K562 (cell line): ENCODE measurements at regions not wholly inside any gene's neighbourhood (a gene's known extent, or its start where the extent isn't known, plus 50 kb on each side); places are given as distances from the start of the nearest gene placed in this dataset.

Experiments
- ATAC-seq: fragments of 200-7000 bp; cut with Tn5 transposase; 3 replicates; pipeline ENCODE4 v1.9.1; 2020; ENCODE audit warnings: moderate library complexity
- BruUV-seq: library from RNA; stranded (reverse); fragments of 400-500 nt; replicated peaks from 2 replicates; lab custom pipeline; 2021; lab: Mats Ljungman, UMichigan
- CTCF ChIA-PET: fragments of 300-600 bp; formaldehyde crosslinking; extraction: SDS; loops from one replicate; lab custom pipeline; 2021; ENCODE audit warnings: low intra/inter-chr PET ratio; lab: Yijun Ruan, JAX
- POLR2A ChIA-PET: fragments of 300-600, 350-650 bp; sonication (Branson Sonifier 250); formaldehyde crosslinking; extraction: SDS; loops from one replicate; lab custom pipeline; 2021; ENCODE audit warnings: antibody characterized with exemption, inconsistent platforms; lab: Yijun Ruan, JAX
- DNase-seq, 4 experiments: peaks; one replicate each; pipeline versions ENCODE4 v3.0.0 to v3.0.0-alpha.2; 2011 to 2018; ENCODE audit warnings: low spot score in 3 of 4, mixed read lengths in 3 of 4; ENCODE audit errors: extremely low read depth in 1 of 4
- FAIRE-seq: peaks from 2 replicates; lab custom pipeline; 2011; peaks lifted over from hg19 to GRCh38; lab: Jason Lieb, UNC
- H2AFZ ChIP-seq: 2 replicates; pipeline ENCODE4 v1.6.0; 2011; ENCODE audit warnings: low read depth, low read length, control low read depth, inconsistent platforms
- H3K27ac ChIP-seq: fragments of 200-600 bp; 3 replicates; pipeline ENCODE4 v1.8.0; 2011; ENCODE audit warnings: low read depth, mild to moderate bottlenecking, control low read depth, inconsistent platforms, low read length, moderate library complexity, mixed read lengths; ENCODE audit errors: extremely low read depth
- H3K27me3 ChIP-seq, 2 experiments: fragments of 300-600 bp in 1 of 2; 2 replicates in 1 of 2; 3 replicates in 1 of 2; pipeline versions ENCODE4 v1.6.0 to v1.8.0; 2011; ENCODE audit warnings: inconsistent platforms in 2 of 2, low read length in 2 of 2, mild to moderate bottlenecking in 1 of 2, mixed read lengths in 1 of 2, moderate library complexity in 1 of 2; ENCODE audit not compliant: control insufficient read depth in 2 of 2, insufficient read depth in 2 of 2
- H3K36me3 ChIP-seq: fragments of 300-600 bp; 3 replicates; pipeline ENCODE4 v1.8.0; 2011; ENCODE audit warnings: mild to moderate bottlenecking, low read length, inconsistent platforms; ENCODE audit not compliant: control insufficient read depth, insufficient read depth
- H3K4me1 ChIP-seq, 2 experiments: fragments of 200-600 bp in 1 of 2; replicated peaks in 1 of 2; 2 replicates in 1 of 2; 3 replicates in 1 of 2; pipeline versions ENCODE4 v1.5.1 to v1.8.0; 2011; ENCODE audit warnings: inconsistent platforms in 2 of 2, low read length in 2 of 2, mild to moderate bottlenecking in 1 of 2, mixed read lengths in 1 of 2, moderate library complexity in 1 of 2; ENCODE audit not compliant: control insufficient read depth in 2 of 2, insufficient read depth in 2 of 2
- H3K4me2 ChIP-seq: 2 replicates; pipeline ENCODE4 v1.6.1; 2011; ENCODE audit warnings: low read length, control low read depth, inconsistent platforms, mixed read lengths; ENCODE audit not compliant: insufficient read depth
- H3K4me3 ChIP-seq: fragments of 200-600 bp; sonication (generic), shearing (Covaris generic); 2 replicates; pipeline ENCODE4 v1.5.1; 2016; ENCODE audit warnings: control low read depth, inconsistent platforms
- H3K79me2 ChIP-seq: fragments of 200-600 bp; 3 replicates; pipeline ENCODE4 v1.8.0; 2011; ENCODE audit warnings: low read length, inconsistent platforms; ENCODE audit not compliant: control insufficient read depth, insufficient read depth
- H3K9ac ChIP-seq, 2 experiments: 2 replicates each; pipeline versions ENCODE4 v1.6.0 to v1.6.1; 2011; ENCODE audit warnings: low read depth in 2 of 2, low read length in 2 of 2, control low read depth in 1 of 2, inconsistent platforms in 1 of 2, mild to moderate bottlenecking in 1 of 2, mixed read lengths in 1 of 2; ENCODE audit not compliant: insufficient read depth in 1 of 2
- H3K9me1 ChIP-seq: one replicate; pipeline ENCODE4 v1.6.0; 2011; ENCODE audit warnings: inconsistent platforms, mild to moderate bottlenecking, low read length, moderate library complexity; ENCODE audit not compliant: control insufficient read depth, insufficient read depth
- H3K9me3 ChIP-seq: replicated peaks from 2 replicates; pipeline ENCODE4 v1.5.1; 2011; ENCODE audit warnings: low read depth, low read length, inconsistent platforms; ENCODE audit not compliant: control insufficient read depth, insufficient read depth
- H4K20me1 ChIP-seq: replicated peaks from 2 replicates; pipeline ENCODE4 v1.6.1; 2011; ENCODE audit warnings: low read length, inconsistent platforms, mixed read lengths; ENCODE audit not compliant: control insufficient read depth, insufficient read depth
- CCNT2 ChIP-seq: IDR thresholded peaks from 2 replicates; pipeline ENCODE4 v1.6.1; 2011; ENCODE audit warnings: borderline replicate concordance, low read depth, mild to moderate bottlenecking, moderate library complexity, mixed read lengths, low read length; ENCODE audit not compliant: insufficient read length; ENCODE audit errors: extremely low read depth
- MAZ ChIP-seq, 2 experiments: fragments of 450-650 bp in 1 of 2; sonication (generic) in 1 of 2; formaldehyde crosslinking; IDR thresholded peaks in 1 of 2; conservative IDR thresholded peaks in 1 of 2; 2 replicates each; pipeline versions ENCODE4 v1.4.0 to v1.5.0; 2020; ENCODE audit warnings: mild to moderate bottlenecking in 1 of 2, missing genetic modification reagents in 1 of 2
- MCM7 ChIP-seq, 2 experiments: fragments of 450-650 bp; IDR thresholded peaks; 2 replicates each; pipeline ENCODE4 v1.6.1; 2016 to 2018
- MEF2A ChIP-seq: IDR thresholded peaks from 2 replicates; pipeline ENCODE4 v1.6.1; 2011; ENCODE audit warnings: low read depth, mild to moderate bottlenecking, low read length, moderate library complexity; ENCODE audit not compliant: control insufficient read depth
- PHF8 ChIP-seq: fragments of 200-600 bp; sonication (generic); IDR thresholded peaks from 2 replicates; pipeline ENCODE4 v1.6.1; 2012; ENCODE audit warnings: mixed run types, mild to moderate bottlenecking, inconsistent platforms, low read length, moderate library complexity, borderline replicate concordance
- SMARCA5 ChIP-seq: fragments of 450-650 bp; IDR thresholded peaks from 2 replicates; pipeline ENCODE4 v1.6.1; 2016
- SMARCB1 ChIP-seq: IDR thresholded peaks from 2 replicates; pipeline ENCODE4 v1.6.1; 2011; ENCODE audit warnings: improper control_type of control experiment, low read depth; ENCODE audit not compliant: insufficient read length
- SPI1 ChIP-seq: IDR thresholded peaks from 2 replicates; pipeline ENCODE4 v1.6.1; 2011; ENCODE audit warnings: low read depth, low read length, control low read depth, borderline replicate concordance
- TAF9B ChIP-seq: fragments of 450-650 bp; IDR thresholded peaks from 2 replicates; pipeline ENCODE4 v1.6.1; 2018; ENCODE audit warnings: mild to moderate bottlenecking; ENCODE audit not compliant: partially characterized antibody
- ZNF212 ChIP-seq: fragments of 450-650 bp; formaldehyde crosslinking; IDR thresholded peaks from 2 replicates; pipeline ENCODE4 v1.4.0; 2020; ENCODE audit warnings: mild to moderate bottlenecking
- WGBS: fragments of 100-300 bp; shearing (Covaris generic); methylation state at CpG from one replicate; pipeline ENCODE4 v1.1.6; 2016; ENCODE audit warnings: low coverage, mixed read lengths; ENCODE audit not compliant: insufficient coverage; ENCODE audit errors: missing lambda C conversion rate; 5-methylcytosine and 5-hydroxymethylcytosine counted together
- in situ Hi-C: fragments of 300-500 bp; cut with MboI; formaldehyde crosslinking; loops from 4 replicates; pipeline ENCODE4 v1.15.0; 2018; ENCODE audit warnings: inconsistent platforms, mixed read lengths
- intact Hi-C: fragments of 100-400 bp; cut with micrococcal nuclease; formaldehyde crosslinking; loops from 2 replicates; pipeline ENCODE4 v1.14.2; 2022
- TF ChIP-seq, protein P1 (sequence below): fragments of 250-450 bp; sonication (Bioruptor Pico); IDR thresholded peaks from 2 replicates; pipeline ENCODE4 v1.8.0; 2022; ENCODE audit warnings: moderate library complexity, mild to moderate bottlenecking, inconsistent platforms

DNA sequence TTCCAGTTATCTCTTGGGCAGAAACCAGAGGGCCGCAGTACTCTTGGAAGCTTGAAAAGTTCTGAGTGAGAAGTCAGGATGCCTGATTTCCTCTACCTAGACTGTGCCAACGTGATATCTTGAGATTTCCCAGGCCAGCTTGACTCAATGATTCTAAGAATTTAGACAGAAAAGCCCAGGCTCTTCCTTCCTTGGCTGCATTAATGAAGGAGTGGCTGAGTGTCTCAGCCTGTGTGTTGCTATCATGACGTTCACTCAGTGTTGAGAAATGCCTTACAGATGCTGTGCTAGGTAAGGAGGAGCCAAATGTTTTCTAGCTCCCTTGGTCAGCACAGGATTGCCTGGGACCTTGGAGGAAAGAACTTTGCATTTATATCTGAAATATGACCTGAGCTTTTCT is 454.1 kb upstream of the USP24 start:
- TF ChIP-seq SMARCA5 (no peak), MAZ (CRISPR knock-in tag; conservative IDR thresholded peaks at IDR 0.05 in 1 of 2, IDR thresholded peaks at IDR 0.05 in 1 of 2) (no peak), MEF2A (no peak), ZNF212 (CRISPR knock-in tag) (no peak), SPI1 (no peak), TAF9B (no peak), CCNT2 (no peak), SMARCB1 (no peak), PHF8 (no peak), MCM7 (IDR thresholded peaks at IDR 0.05) (no peak)
- TF ChIP-seq, protein P1, sequence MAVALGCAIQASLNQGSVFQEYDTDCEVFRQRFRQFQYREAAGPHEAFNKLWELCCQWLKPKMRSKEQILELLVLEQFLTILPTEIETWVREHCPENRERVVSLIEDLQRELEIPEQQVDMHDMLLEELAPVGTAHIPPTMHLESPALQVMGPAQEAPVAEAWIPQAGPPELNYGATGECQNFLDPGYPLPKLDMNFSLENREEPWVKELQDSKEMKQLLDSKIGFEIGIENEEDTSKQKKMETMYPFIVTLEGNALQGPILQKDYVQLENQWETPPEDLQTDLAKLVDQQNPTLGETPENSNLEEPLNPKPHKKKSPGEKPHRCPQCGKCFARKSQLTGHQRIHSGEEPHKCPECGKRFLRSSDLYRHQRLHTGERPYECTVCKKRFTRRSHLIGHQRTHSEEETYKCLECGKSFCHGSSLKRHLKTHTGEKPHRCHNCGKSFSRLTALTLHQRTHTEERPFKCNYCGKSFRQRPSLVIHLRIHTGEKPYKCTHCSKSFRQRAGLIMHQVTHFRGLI (CRISPR knock-in tag), result no peak
- TF ChIP-seq, all 486 proteins: peak for 0
- DNase-seq, result no peak
- 0% methylated on average over 3 of the region's 3 CpGs for WGBS
- Histone ChIP-seq H3K4me3 (no peak overlapping the region), H3K9me3 (no peaks in the 10 kb centered on the region), H2AFZ (no peak overlapping the region), H3K27me3 (no peaks in the 10 kb centered on the region), H3K9me1 (no peaks in the 10 kb centered on the region), H3K4me1 (no peaks in the 10 kb centered on the region), H3K27ac (no peak overlapping the region), H3K79me2 (no peaks in the 10 kb centered on the region), H4K20me1 (no peaks in the 10 kb centered on the region), H3K4me2 (no peak overlapping the region), H3K9ac (no peak overlapping the region), H3K36me3 (no peaks in the 10 kb centered on the region)
- FAIRE-seq, result no peak
- intact Hi-C loops, result no loop called here
- ChIA-PET POLR2A (interaction anchor here (0.6 kb wide), 1 partner anchor 260 kb away, joined by 3 read pairs; no protein-coding TSS in a partner anchor), CTCF (no interaction called here)
- in situ Hi-C loops, result no loop called here
- BruUV-seq, result no TSS peak
- no peak for ATAC-seq
